Fibroblast of lung (primary cell): ENCODE measurements at regions not wholly inside any gene's neighbourhood (a gene's known extent, or its start where the extent isn't known, plus 50 kb on each side); places are given as distances from the start of the nearest gene placed in this dataset.

Experiments used
- EZH2 ChIP-seq: IDR thresholded peaks from 2 replicates; pipeline ENCODE4 v1.5.1; 2012; ENCODE audit warnings: low read length, control low read depth, mild to moderate bottlenecking; ENCODE audit errors: missing control alignments
- TF ChIP-seq, protein P1 (sequence below), 2 donors: IDR thresholded peaks in 1 of 2; conservative IDR thresholded peaks in 1 of 2; 1 replicate in 1 of 2; 2 replicates in 1 of 2; pipeline ENCODE4 v1.5.1; 2011 to 2012; ENCODE audit warnings: low read length in 2 of 2, control low read depth in 1 of 2, inconsistent platforms in 1 of 2, low read depth in 1 of 2, mild to moderate bottlenecking in 1 of 2

DNA sequence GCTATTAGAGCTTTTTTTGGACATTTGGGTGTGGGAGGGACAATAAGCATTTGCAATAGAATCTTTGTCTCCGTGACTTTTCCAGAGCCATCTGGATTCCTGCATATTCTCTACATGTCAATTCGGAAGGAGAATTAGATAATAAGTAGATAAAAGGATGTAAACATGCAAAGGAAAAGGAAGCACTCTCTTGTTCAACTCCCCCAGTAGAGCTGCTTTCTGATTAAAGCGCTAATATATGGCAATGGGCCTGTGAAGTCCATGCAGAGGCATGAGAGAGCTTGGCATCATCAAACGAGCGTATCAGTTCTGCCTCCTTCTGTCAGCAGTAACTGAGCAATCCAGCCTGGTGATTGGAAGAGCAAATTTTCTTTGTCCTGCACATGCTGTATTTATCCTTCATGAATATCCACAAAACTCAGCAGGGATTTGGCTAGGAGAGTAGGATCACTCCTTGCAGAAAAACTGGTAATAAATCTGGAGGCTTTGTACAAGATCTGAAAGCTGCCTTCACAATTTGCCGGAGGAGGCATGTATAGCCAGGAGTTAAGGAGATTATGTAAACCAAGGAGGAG lies 1752.9 kb downstream of the MAT2B start:
- TF ChIP-seq, protein P1, sequence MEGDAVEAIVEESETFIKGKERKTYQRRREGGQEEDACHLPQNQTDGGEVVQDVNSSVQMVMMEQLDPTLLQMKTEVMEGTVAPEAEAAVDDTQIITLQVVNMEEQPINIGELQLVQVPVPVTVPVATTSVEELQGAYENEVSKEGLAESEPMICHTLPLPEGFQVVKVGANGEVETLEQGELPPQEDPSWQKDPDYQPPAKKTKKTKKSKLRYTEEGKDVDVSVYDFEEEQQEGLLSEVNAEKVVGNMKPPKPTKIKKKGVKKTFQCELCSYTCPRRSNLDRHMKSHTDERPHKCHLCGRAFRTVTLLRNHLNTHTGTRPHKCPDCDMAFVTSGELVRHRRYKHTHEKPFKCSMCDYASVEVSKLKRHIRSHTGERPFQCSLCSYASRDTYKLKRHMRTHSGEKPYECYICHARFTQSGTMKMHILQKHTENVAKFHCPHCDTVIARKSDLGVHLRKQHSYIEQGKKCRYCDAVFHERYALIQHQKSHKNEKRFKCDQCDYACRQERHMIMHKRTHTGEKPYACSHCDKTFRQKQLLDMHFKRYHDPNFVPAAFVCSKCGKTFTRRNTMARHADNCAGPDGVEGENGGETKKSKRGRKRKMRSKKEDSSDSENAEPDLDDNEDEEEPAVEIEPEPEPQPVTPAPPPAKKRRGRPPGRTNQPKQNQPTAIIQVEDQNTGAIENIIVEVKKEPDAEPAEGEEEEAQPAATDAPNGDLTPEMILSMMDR (conservative IDR thresholded peaks at IDR 0.05 in 1 of 2, IDR thresholded peaks at IDR 0.05 in 1 of 2; ENCODE audit: low read depth in 1 of 2, low read length in 2 of 2), result no peak
- TF ChIP-seq EZH2, result no peak
